ENCODE measurements at regions not wholly inside any gene's neighbourhood (a gene's known extent, or its start where the extent isn't known, plus 50 kb on each side); places are given as distances from the start of the nearest gene placed in this dataset.

GRCh38 chr2:65778137-65778536, 345.7 kb upstream of the SPRED2 start:
- BruUV-seq (replicated peaks): no TSS peak
- in situ Hi-C loops (cut with MboI; ENCODE audit: low sequenced_read_pairs): no loop called here
- peak overlapping the region; percentile 57 for H2AK9ac ChIP-seq (replicated peaks; ENCODE audit: low read depth, low read length, poor library complexity)

More at GRCh38 chr2:65778137-65778536, 345.7 kb upstream of the SPRED2 start:
- H3K18ac ChIP-seq (ENCODE audit: low read depth, low read length): no peak overlapping the region
- H3K9ac ChIP-seq (ENCODE audit: low read depth, low read length): no peak overlapping the region
- H4K20me1 ChIP-seq (ENCODE audit: insufficient read depth, low read length): no peaks in the 10 kb centered on the region
- no peaks in the 10 kb centered on the region for H3K9me1 ChIP-seq (ENCODE audit: insufficient read depth, low read length)
- H3K4me3 ChIP-seq (ENCODE audit: insufficient read depth, low read depth, low read length): no peak overlapping the region
- no peak overlapping the region for H2BK5ac ChIP-seq (ENCODE audit: low read depth, low read length, poor library complexity, severe bottlenecking)
- POLR2A ChIA-PET (ENCODE audit: unreplicated experiment): no interaction called here
- no peak overlapping the region for H2BK120ac ChIP-seq (ENCODE audit: low read depth, low read length)
- no peak overlapping the region for H3K23ac ChIP-seq (ENCODE audit: low read depth, low read length)
- TF ChIP-seq MAFK (IDR thresholded peaks at IDR 0.05; ENCODE audit: low read depth, low read length) (no peak), SMC3 (IDR thresholded peaks at IDR 0.05; ENCODE audit: low read depth, low read length) (no peak), FOS (IDR thresholded peaks at IDR 0.05; ENCODE audit: low read depth, low read length) (no peak), MAZ (IDR thresholded peaks at IDR 0.05; ENCODE audit: borderline replicate concordance, low read depth, low read length) (no peak), RFX5 (IDR thresholded peaks at IDR 0.05; ENCODE audit: low read depth, low read length) (no peak), BHLHE40 (IDR thresholded peaks at IDR 0.05; ENCODE audit: low read depth, low read length) (no peak), POLR2A (IDR thresholded peaks at IDR 0.05; ENCODE audit: low read depth, low read length) (no peak), RCOR1 (IDR thresholded peaks at IDR 0.05; ENCODE audit: insufficient replicate concordance, low read length) (no peak), CEBPB (IDR thresholded peaks at IDR 0.05; ENCODE audit: low read depth, low read length) (no peak), ELK1 (IDR thresholded peaks at IDR 0.05; ENCODE audit: borderline replicate concordance, low read depth, low read length) (no peak), CHD1 (IDR thresholded peaks at IDR 0.05; ENCODE audit: low read depth, low read length) (no peak), MXI1 (IDR thresholded peaks at IDR 0.05; ENCODE audit: borderline replicate concordance, low read depth, low read length) (no peak), NFE2L2 (IDR thresholded peaks at IDR 0.05; ENCODE audit: low read depth, low read length) (no peak)
- TF ChIP-seq, protein P1, sequence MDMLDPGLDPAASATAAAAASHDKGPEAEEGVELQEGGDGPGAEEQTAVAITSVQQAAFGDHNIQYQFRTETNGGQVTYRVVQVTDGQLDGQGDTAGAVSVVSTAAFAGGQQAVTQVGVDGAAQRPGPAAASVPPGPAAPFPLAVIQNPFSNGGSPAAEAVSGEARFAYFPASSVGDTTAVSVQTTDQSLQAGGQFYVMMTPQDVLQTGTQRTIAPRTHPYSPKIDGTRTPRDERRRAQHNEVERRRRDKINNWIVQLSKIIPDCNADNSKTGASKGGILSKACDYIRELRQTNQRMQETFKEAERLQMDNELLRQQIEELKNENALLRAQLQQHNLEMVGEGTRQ (IDR thresholded peaks at IDR 0.05; ENCODE audit: low read depth, low read length): no peak
- TF ChIP-seq, protein P2, sequence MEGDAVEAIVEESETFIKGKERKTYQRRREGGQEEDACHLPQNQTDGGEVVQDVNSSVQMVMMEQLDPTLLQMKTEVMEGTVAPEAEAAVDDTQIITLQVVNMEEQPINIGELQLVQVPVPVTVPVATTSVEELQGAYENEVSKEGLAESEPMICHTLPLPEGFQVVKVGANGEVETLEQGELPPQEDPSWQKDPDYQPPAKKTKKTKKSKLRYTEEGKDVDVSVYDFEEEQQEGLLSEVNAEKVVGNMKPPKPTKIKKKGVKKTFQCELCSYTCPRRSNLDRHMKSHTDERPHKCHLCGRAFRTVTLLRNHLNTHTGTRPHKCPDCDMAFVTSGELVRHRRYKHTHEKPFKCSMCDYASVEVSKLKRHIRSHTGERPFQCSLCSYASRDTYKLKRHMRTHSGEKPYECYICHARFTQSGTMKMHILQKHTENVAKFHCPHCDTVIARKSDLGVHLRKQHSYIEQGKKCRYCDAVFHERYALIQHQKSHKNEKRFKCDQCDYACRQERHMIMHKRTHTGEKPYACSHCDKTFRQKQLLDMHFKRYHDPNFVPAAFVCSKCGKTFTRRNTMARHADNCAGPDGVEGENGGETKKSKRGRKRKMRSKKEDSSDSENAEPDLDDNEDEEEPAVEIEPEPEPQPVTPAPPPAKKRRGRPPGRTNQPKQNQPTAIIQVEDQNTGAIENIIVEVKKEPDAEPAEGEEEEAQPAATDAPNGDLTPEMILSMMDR (conservative IDR thresholded peaks at IDR 0.05; ENCODE audit: low read depth, low read length): no peak
- H3K27me3 ChIP-seq (ENCODE audit: control insufficient read depth, insufficient read depth, low read length): peaks cover 2% of the 10 kb centered on the region
- CTCF ChIA-PET: no interaction called here
- H3K56ac ChIP-seq (ENCODE audit: extremely low read depth, insufficient read depth, low read length): no peak overlapping the region
- H3K4ac ChIP-seq (ENCODE audit: low read depth, low read length): no peak overlapping the region
- no peak overlapping the region for H3K27ac ChIP-seq (ENCODE audit: insufficient read depth, low read length)
- H2AK5ac ChIP-seq (ENCODE audit: low read depth, low read length): no peak overlapping the region
- DNase-seq (no peak), ATAC-seq (ENCODE audit: low read depth) (no peak)
- dilution Hi-C loops (cut with HindIII; ENCODE audit: low sequenced_read_pairs, unreplicated experiment): no loop called here
- H3K4me2 ChIP-seq (ENCODE audit: low read depth, low read length): no peak overlapping the region
- no peaks in the 10 kb centered on the region for H3K4me1 ChIP-seq (ENCODE audit: control insufficient read depth, insufficient read depth, low read length)
- H2AFZ ChIP-seq (replicated peaks; ENCODE audit: low read length, poor library complexity): no peak overlapping the region
- no peak overlapping the region for H4K91ac ChIP-seq (ENCODE audit: insufficient read depth, low read depth, low read length)
- no peak overlapping the region for H3K14ac ChIP-seq (replicated peaks; ENCODE audit: low read depth, low read length)
- WGBS, 2 experiments (ENCODE audit: extremely low coverage in 2 of 2, insufficient read length in 1 of 2): no CpG with 5 or more reads among the region's 2 CpGs
- intact Hi-C loops (cut with micrococcal nuclease): no loop called here
- no peaks in the 10 kb centered on the region for H3K36me3 ChIP-seq (ENCODE audit: control insufficient read depth, insufficient read depth, low read length)
- no peak overlapping the region for H2BK20ac ChIP-seq (ENCODE audit: low read depth, low read length)
- H4K8ac ChIP-seq (ENCODE audit: low read depth in 2 of 2, low read length in 2 of 2): no peak overlapping the region
- no peak overlapping the region for H4K5ac ChIP-seq (ENCODE audit: low read depth, low read length)
- H3K9me3 ChIP-seq (ENCODE audit: control insufficient read depth, insufficient read depth, low read length): no peaks in the 10 kb centered on the region
- no peak overlapping the region for H2BK15ac ChIP-seq (ENCODE audit: low read depth, low read length)
- H3K79me1 ChIP-seq (ENCODE audit: low read depth in 1 of 2, low read length in 2 of 2): no peaks in the 10 kb centered on the region

All from IMR-90 (cell line).